Fibroblast of the aortic adventitia (primary cell): ENCODE measurements at regions not wholly inside any gene's neighbourhood (a gene's known extent, or its start where the extent isn't known, plus 50 kb on each side); places are given as distances from the start of the nearest gene placed in this dataset.

Experiments used
- DNase-seq: peaks from one replicate; pipeline ENCODE4 v3.0.0-alpha.2; 2010; ENCODE audit warnings: low read depth
- H3K4me3 ChIP-seq: 2 replicates; pipeline ENCODE4 v1.5.1; 2011; ENCODE audit warnings: low read depth, mild to moderate bottlenecking, control low read depth, low read length, moderate library complexity
- CTCF ChIP-seq: IDR thresholded peaks from 2 replicates; pipeline ENCODE4 v1.5.1; 2011; ENCODE audit warnings: mild to moderate bottlenecking, low read length, control low read depth, inconsistent platforms; ENCODE audit not compliant: insufficient read depth

DNA sequence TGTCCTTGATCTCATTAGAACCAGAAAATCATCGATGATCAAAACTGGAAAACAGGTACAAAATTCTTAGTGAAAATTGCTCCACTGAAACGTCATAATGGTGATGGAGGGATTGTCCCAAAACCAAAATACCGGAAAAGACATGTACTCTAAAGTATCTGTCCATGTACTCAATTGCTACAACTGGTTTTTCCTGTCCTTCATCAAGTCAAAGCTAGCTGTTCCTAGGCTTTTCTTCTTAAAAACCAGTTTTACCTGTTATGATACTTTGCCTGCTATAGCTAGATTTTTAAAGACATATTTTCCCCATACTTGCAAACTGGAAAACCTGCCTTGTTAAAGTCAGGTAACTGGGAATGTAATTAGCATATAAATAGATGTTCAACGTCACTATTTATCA lies 50.5 kb upstream of the LRRC1 start:
- no peak for TF ChIP-seq CTCF
- no peak overlapping the region for H3K4me3 ChIP-seq
- DNase-seq = no peak

DNA sequence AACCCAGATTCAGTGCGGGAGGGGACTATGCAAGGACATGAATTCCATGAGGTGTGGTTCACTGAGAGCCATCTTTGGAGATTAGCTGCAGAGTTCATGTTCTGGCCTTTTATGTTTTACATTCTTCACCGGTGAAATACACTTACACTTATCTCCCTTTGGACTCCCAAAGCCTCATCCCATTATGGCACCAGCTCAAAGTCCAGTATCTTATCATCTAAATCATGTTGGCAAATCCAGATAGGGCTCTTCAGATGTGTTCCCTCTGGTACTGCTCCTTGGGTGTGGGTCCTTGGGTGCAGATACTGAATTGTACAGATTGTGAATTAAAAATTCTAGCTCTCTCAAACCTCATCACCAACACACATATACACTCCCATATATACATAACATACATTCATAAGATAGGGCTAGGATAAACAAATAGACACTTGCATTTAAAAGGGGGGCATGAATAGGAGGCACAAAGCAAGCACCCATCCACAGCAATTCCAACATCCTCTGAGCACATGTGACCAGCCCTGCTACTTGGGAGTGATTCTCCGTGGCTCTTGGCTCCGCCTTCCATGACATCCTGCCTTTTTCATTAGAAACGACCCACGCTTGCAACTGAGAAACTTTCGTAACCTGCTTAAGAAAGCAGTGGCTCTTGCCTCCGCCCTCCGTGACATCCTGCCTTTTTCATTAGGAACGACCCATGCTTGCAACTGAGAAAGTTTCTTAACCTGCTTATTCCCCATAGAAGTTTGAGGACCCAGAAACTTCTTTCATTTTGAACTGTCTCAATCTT lies 53.6 kb upstream of the LRRC1 start:
- no peak for TF ChIP-seq CTCF

DNA sequence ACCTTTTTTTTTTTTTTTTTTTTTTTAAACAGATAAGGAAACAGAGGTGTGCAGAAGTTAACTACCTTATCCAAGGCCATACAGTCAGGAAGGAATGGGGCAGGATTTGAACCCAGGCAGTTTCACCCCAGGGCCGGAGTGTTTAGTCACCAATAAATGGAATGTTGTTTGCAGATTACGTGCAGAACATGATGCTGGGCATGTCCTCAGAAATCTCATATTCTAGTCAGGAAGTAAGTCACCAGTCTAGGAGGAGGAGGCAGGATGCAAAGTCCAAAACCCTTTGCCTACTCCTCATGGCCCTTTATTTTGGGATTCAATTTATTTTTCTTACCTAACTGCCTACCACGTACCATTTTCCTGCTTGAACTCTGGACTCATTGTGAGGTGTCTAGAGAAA lies 57.1 kb upstream of the LRRC1 start:
- no peak for DNase-seq
- no peak for TF ChIP-seq CTCF
- H3K4me3 ChIP-seq = no peak overlapping the region

More for the DNA sequence above, 53.6 kb upstream of the LRRC1 start:
- DNase-seq = no peak
- no peak overlapping the region for H3K4me3 ChIP-seq

- no peak for DNase-seq
- H3K4me3 ChIP-seq = no peak overlapping the region
- TF ChIP-seq CTCF = no peak
Observed at GRCh38 chr6:53735896-53736295, 58.9 kb upstream of the LRRC1 start.

GRCh38 chr6:53734473-53735299 lies 60.1 kb upstream of the LRRC1 start:
- H3K4me3 ChIP-seq = no peak overlapping the region
- TF ChIP-seq CTCF = no peak
- peak; percentile 16 for DNase-seq

- H3K4me3 ChIP-seq = no peak overlapping the region
- no peak for DNase-seq
- TF ChIP-seq CTCF = no peak
Observed at GRCh38 chr6:53731866-53732636, 62.8 kb upstream of the LRRC1 start.
